Tongue (tissue), 1 donor: ENCODE measurements at regions not wholly inside any gene's neighbourhood (a gene's known extent, or its start where the extent isn't known, plus 50 kb on each side); places are given as distances from the start of the nearest gene placed in this dataset.

Experiments
- DNase-seq: peaks from one replicate; pipeline ENCODE4 v3.0.0-alpha.2; 2015

GRCh38 chr18:4851301-4851976, 345.6 kb downstream of the AKAIN1 start:
- DNase-seq, result no peak

GRCh38 chr18:4847056-4847455, 350.0 kb downstream of the AKAIN1 start:
- no peak for DNase-seq

GRCh38 chr18:4844320-4844719, 352.7 kb downstream of the AKAIN1 start:
- no peak for DNase-seq

- DNase-seq, result no peak
Measured at GRCh38 chr18:4843771-4844170, 353.3 kb downstream of the AKAIN1 start.

- DNase-seq, result no peak
Measured at GRCh38 chr18:4842751-4843150, 354.3 kb downstream of the AKAIN1 start.

- no peak for DNase-seq
Measured at GRCh38 chr18:4842287-4842686, 354.8 kb downstream of the AKAIN1 start.

GRCh38 chr18:4839639-4840038, 357.4 kb downstream of the AKAIN1 start:
- no peak for DNase-seq

GRCh38 chr18:4836141-4836540, 360.9 kb downstream of the AKAIN1 start:
- no peak for DNase-seq

GRCh38 chr18:4831791-4832375, 365.2 kb downstream of the AKAIN1 start:
- no peak for DNase-seq

GRCh38 chr18:4831127-4831526, 365.9 kb downstream of the AKAIN1 start:
- DNase-seq, result no peak

- DNase-seq, result no peak
Measured at GRCh38 chr18:4823091-4823490, 368.0 kb upstream of the DLGAP1 start.

- no peak for DNase-seq
Measured at GRCh38 chr18:4821801-4822200, 366.7 kb upstream of the DLGAP1 start.

GRCh38 chr18:4817665-4818064, 362.6 kb upstream of the DLGAP1 start:
- no peak for DNase-seq

- no peak for DNase-seq
Measured at GRCh38 chr18:4813708-4814107, 358.6 kb upstream of the DLGAP1 start.

GRCh38 chr18:4808891-4809290, 353.8 kb upstream of the DLGAP1 start:
- DNase-seq, result no peak

GRCh38 chr18:4807604-4808293, 352.6 kb upstream of the DLGAP1 start:
- peak; percentile 11 for DNase-seq

GRCh38 chr18:4806331-4806730, 351.2 kb upstream of the DLGAP1 start:
- peak; percentile 7 for DNase-seq

- no peak for DNase-seq
Measured at GRCh38 chr18:4802296-4802695, 347.2 kb upstream of the DLGAP1 start.

GRCh38 chr18:4801151-4801550, 346.0 kb upstream of the DLGAP1 start:
- DNase-seq, result no peak

GRCh38 chr18:4797002-4797685, 342.0 kb upstream of the DLGAP1 start:
- DNase-seq, result no peak

- no peak for DNase-seq
Measured at GRCh38 chr18:4789506-4789905, 334.4 kb upstream of the DLGAP1 start.

GRCh38 chr18:4781873-4782272, 326.8 kb upstream of the DLGAP1 start:
- DNase-seq, result peak; percentile 19

GRCh38 chr18:4765401-4765800, 310.3 kb upstream of the DLGAP1 start:
- DNase-seq, result no peak
